ENCODE measurements at regions not wholly inside any gene's neighbourhood (a gene's known extent, or its start where the extent isn't known, plus 50 kb on each side); places are given as distances from the start of the nearest gene placed in this dataset.
A peak's percentile ranks its signal among the peaks of the same experiment; 100 is the strongest.
"Not testable (repeated sequence)": the region's sequence is repeated elsewhere in the genome, so short reads cannot be mapped to it uniquely, and the experiment has no call there.

GRCh38 chr2:8440029-8440778 lies 241.7 kb upstream of the ID2 start:
- no peaks in the 10 kb centered on the region for H3K36me3 ChIP-seq
- 95 to 97% methylated on average over 12 of the region's 12 CpGs for WGBS, 2 donors
- TF ChIP-seq POLR2A (IDR thresholded peaks at IDR 0.05) (no peak), POLR2AphosphoS5 (IDR thresholded peaks at IDR 0.05) (no peak), EP300 (IDR thresholded peaks at IDR 0.05) (no peak), CTCF (IDR thresholded peaks at IDR 0.05) (no peak)

GRCh38 chr2:8441371-8441770 lies 240.5 kb upstream of the ID2 start:
- Histone ChIP-seq H3K27ac (no peak overlapping the region), H3K4me1 (peaks cover 0 to 9% (median 8%) of the 10 kb centered on the region in 4 donors), H3K4me3 (no peak overlapping the region), H3K9me3 (no peaks in the 10 kb centered on the region), H3K27me3 (no peaks in the 10 kb centered on the region), H3K36me3 (no peaks in the 10 kb centered on the region)
- 89% methylated on average over 12 of the region's 12 CpGs for WGBS, 2 donors
- TF ChIP-seq EP300 (IDR thresholded peaks at IDR 0.05) (no peak), CTCF (IDR thresholded peaks at IDR 0.05) (no peak), POLR2AphosphoS5 (IDR thresholded peaks at IDR 0.05) (no peak)
- intact Hi-C loops (cut with DNase I), result no loop called here
- DNase-seq, result peak; percentile 19

More at GRCh38 chr2:8440029-8440778, 241.7 kb upstream of the ID2 start:
- no peaks in the 10 kb centered on the region for H3K9me3 ChIP-seq
- no peak overlapping the region for H3K27ac ChIP-seq
- peaks cover 0 to 15% (median 12%) of the 10 kb centered on the region in 4 donors for H3K4me1 ChIP-seq
- H3K27me3 ChIP-seq, result no peaks in the 10 kb centered on the region
- no peak overlapping the region for H3K4me3 ChIP-seq
- peak; percentile 12 for DNase-seq
- intact Hi-C loops (cut with DNase I), result no loop called here

DNA sequence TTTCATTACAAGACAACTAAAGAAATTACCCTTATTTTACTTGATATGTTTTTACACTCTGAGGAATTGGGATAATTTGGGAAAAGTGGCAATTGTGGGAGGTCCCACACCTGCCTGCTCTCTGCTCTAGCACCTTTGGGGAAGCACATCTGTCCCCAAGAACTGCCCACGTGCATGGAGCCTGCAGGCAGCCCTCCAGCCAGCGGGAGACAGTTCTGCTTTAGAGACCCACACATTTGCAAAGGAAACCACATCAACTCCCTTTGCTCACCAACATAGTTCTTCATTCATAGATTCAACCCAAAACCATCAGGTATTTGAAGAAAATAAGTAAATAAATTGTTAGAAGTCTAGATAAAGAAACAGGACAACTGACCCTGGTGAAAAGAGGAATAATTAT lies 239.9 kb upstream of the ID2 start:
- intact Hi-C loops (cut with DNase I), result no loop called here

DNA sequence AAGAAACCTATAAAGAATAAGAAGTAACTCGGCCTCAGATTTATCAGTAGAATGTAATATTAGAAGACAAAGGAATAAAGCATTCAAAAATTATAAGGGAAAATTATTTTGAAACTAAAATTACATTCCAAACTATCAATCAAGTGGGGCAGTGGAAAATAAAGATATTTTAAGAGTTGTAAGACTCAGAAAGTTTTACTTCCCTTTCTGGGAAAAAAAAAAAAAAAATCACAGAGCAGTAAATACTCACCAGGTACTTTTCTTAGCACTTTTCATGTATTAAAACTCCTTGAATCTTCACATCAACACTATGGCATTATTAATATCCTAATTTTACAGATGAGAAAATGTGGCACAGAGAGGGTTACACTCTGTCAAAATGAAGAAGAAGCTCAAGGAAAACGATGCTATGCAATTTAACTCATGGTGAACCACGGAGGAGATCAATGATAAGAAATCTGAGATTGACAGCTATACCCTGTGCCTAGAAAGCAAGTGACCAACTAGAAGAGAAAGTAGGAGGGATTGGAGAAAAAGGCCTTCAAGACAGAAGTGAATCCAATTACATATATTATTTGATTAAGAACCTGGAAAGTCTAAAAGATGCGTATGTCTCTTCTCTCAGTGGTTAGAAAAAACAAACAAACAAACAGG lies 238.9 kb upstream of the ID2 start:
- 60 to 77% methylated on average over 4 of the region's 4 CpGs for WGBS, 2 donors
- TF ChIP-seq EP300 (IDR thresholded peaks at IDR 0.05), result no peak
- TF ChIP-seq POLR2AphosphoS5 (IDR thresholded peaks at IDR 0.05), result no peak
- TF ChIP-seq CTCF (IDR thresholded peaks at IDR 0.05), result no peak
- TF ChIP-seq POLR2A (IDR thresholded peaks at IDR 0.05), result no peak
- H3K4me3 ChIP-seq, result no peak overlapping the region
- no peaks in the 10 kb centered on the region for H3K9me3 ChIP-seq
- no peaks in the 10 kb centered on the region for H3K36me3 ChIP-seq
- no peaks in the 10 kb centered on the region for H3K27me3 ChIP-seq
- H3K4me1 ChIP-seq, result peaks cover 0 to under 1% (median 0%) of the 10 kb centered on the region in 4 donors
- intact Hi-C loops (cut with DNase I), result no loop called here
- DNase-seq, result no peak
- no peak overlapping the region for H3K27ac ChIP-seq

More for the DNA sequence above, 239.9 kb upstream of the ID2 start:
- H3K27ac ChIP-seq, result no peak overlapping the region
- no peaks in the 10 kb centered on the region for H3K9me3 ChIP-seq
- TF ChIP-seq POLR2A (IDR thresholded peaks at IDR 0.05), result no peak
- no peak for TF ChIP-seq POLR2AphosphoS5 (IDR thresholded peaks at IDR 0.05)
- TF ChIP-seq EP300 (IDR thresholded peaks at IDR 0.05), result no peak
- H3K36me3 ChIP-seq, result no peaks in the 10 kb centered on the region
- H3K4me1 ChIP-seq, result peaks cover 0 to 9% (median 8%) of the 10 kb centered on the region in 4 donors
- WGBS, 2 donors, result 33 to 82% methylated on average over 2 of the region's 2 CpGs
- H3K27me3 ChIP-seq, result no peaks in the 10 kb centered on the region
- no peak overlapping the region for H3K4me3 ChIP-seq
- DNase-seq, result peak; percentile 19

- H3K36me3 ChIP-seq, result no peaks in the 10 kb centered on the region
- intact Hi-C loops (cut with DNase I), result no loop called here
- WGBS, 2 donors, result 23 to 53% methylated on average over 4 of the region's 4 CpGs
- H3K27me3 ChIP-seq, result no peaks in the 10 kb centered on the region
- TF ChIP-seq POLR2A (IDR thresholded peaks at IDR 0.05) (no peak), CTCF (IDR thresholded peaks at IDR 0.05) (no peak), POLR2AphosphoS5 (IDR thresholded peaks at IDR 0.05) (no peak), EP300 (IDR thresholded peaks at IDR 0.05) (no peak)
- peak; percentile 8 for DNase-seq
- no peak overlapping the region for H3K4me3 ChIP-seq
- no peaks in the 10 kb centered on the region for H3K9me3 ChIP-seq
- H3K4me1 ChIP-seq, result no peaks in the 10 kb centered on the region
- H3K27ac ChIP-seq, result no peak overlapping the region
Measured at GRCh38 chr2:8445580-8445979, 236.3 kb upstream of the ID2 start.

- DNase-seq, result peak; percentile 11
- H3K4me3 ChIP-seq; H3K36me3 ChIP-seq; intact Hi-C loops (cut with DNase I); H3K27ac ChIP-seq; H3K4me1 ChIP-seq; H3K27me3 ChIP-seq; H3K9me3 ChIP-seq: not testable (repeated sequence)
- 93 to 97% methylated on average over 3 of the region's 3 CpGs for WGBS, 2 donors
Measured at GRCh38 chr2:8446751-8447150, 235.1 kb upstream of the ID2 start.
